ENCODE measurements at regions not wholly inside any gene's neighbourhood (a gene's known extent, or its start where the extent isn't known, plus 50 kb on each side); places are given as distances from the start of the nearest gene placed in this dataset.
A peak's percentile ranks its signal among the peaks of the same experiment; 100 is the strongest.

- TF ChIP-seq CTCF (IDR thresholded peaks at IDR 0.05; ENCODE audit: unreplicated experiment), result no peak
Measured at GRCh38 chr9:115668521-115668920, 485.1 kb upstream of the PAPPA start.

GRCh38 chr9:115671236-115671962 is 482.2 kb upstream of the PAPPA start:
- H3K36me3 Mint-ChIP-seq, result no peaks in the 10 kb centered on the region
- peaks cover 19% of the 10 kb centered on the region for H3K4me1 Mint-ChIP-seq
- H3K9me3 Mint-ChIP-seq, result peaks cover 15% of the 10 kb centered on the region
- H3K27me3 Mint-ChIP-seq (ENCODE audit: low read depth), result no peaks in the 10 kb centered on the region
- no peak overlapping the region for H3K4me3 Mint-ChIP-seq
- DNase-seq (ENCODE audit: low spot score in 2 of 2, unreplicated experiment in 2 of 2), result no peak
- H3K27ac Mint-ChIP-seq, result peak overlapping the region; percentile 59
- TF ChIP-seq CTCF (IDR thresholded peaks at IDR 0.05; ENCODE audit: unreplicated experiment), result no peak

More at GRCh38 chr9:115668521-115668920, 485.1 kb upstream of the PAPPA start:
- Mint-ChIP-seq H3K4me3 (no peak overlapping the region), H3K4me1 (peaks cover 22% of the 10 kb centered on the region), H3K9me3 (peaks cover 7% of the 10 kb centered on the region), H3K36me3 (no peaks in the 10 kb centered on the region), H3K27ac (no peak overlapping the region), H3K27me3 (ENCODE audit: low read depth) (no peaks in the 10 kb centered on the region)
- no peak for DNase-seq (ENCODE audit: low spot score in 2 of 2, unreplicated experiment in 2 of 2)

- Mint-ChIP-seq H3K27me3 (ENCODE audit: low read depth) (no peaks in the 10 kb centered on the region), H3K4me3 (no peak overlapping the region), H3K9me3 (peaks cover 20% of the 10 kb centered on the region), H3K4me1 (peaks cover 19% of the 10 kb centered on the region), H3K36me3 (no peaks in the 10 kb centered on the region), H3K27ac (peak overlapping the region; percentile 99)
- no peak for DNase-seq (ENCODE audit: low spot score in 2 of 2, unreplicated experiment in 2 of 2)
- no peak for TF ChIP-seq CTCF (IDR thresholded peaks at IDR 0.05; ENCODE audit: unreplicated experiment)
Measured at GRCh38 chr9:115671963-115672305, 481.7 kb upstream of the PAPPA start.

GRCh38 chr9:115672477-115673316 is 480.9 kb upstream of the PAPPA start:
- H3K4me1 Mint-ChIP-seq, result peaks cover 19% of the 10 kb centered on the region
- no peaks in the 10 kb centered on the region for H3K36me3 Mint-ChIP-seq
- peaks cover 21% of the 10 kb centered on the region for H3K9me3 Mint-ChIP-seq
- no peak for TF ChIP-seq CTCF (IDR thresholded peaks at IDR 0.05; ENCODE audit: unreplicated experiment)
- H3K27ac Mint-ChIP-seq, result peak overlapping the region; percentile 99
- H3K4me3 Mint-ChIP-seq, result no peak overlapping the region
- H3K27me3 Mint-ChIP-seq (ENCODE audit: low read depth), result no peaks in the 10 kb centered on the region
- DNase-seq (ENCODE audit: low spot score in 2 of 2, unreplicated experiment in 2 of 2), result peak in 1 of 2 experiments; percentile 46

- Mint-ChIP-seq H3K36me3 (no peaks in the 10 kb centered on the region), H3K27me3 (ENCODE audit: low read depth) (no peaks in the 10 kb centered on the region), H3K4me3 (no peak overlapping the region), H3K4me1 (peaks cover 19% of the 10 kb centered on the region), H3K27ac (peak overlapping the region; percentile 99), H3K9me3 (peaks cover 21% of the 10 kb centered on the region)
- no peak for TF ChIP-seq CTCF (IDR thresholded peaks at IDR 0.05; ENCODE audit: unreplicated experiment)
- no peak for DNase-seq (ENCODE audit: low spot score in 2 of 2, unreplicated experiment in 2 of 2)
Measured at GRCh38 chr9:115673599-115673998, 480.0 kb upstream of the PAPPA start.

Measured in mesothelial cell of epicardium (in vitro differentiated cells).